Glutamatergic neuron (in vitro differentiated cells): ENCODE measurements at regions not wholly inside any gene's neighbourhood (a gene's known extent, or its start where the extent isn't known, plus 50 kb on each side); places are given as distances from the start of the nearest gene placed in this dataset.

Experiments used
- DNase-seq: peaks from one replicate; pipeline ENCODE4 v3.0.0; 2022
- H3K27ac Mint-ChIP-seq: one replicate; pipeline ENCODE4 v1.8.0; 2020; ENCODE audit warnings: mild to moderate bottlenecking, mixed read lengths, inconsistent platforms; ENCODE audit not compliant: unreplicated experiment
- H3K27me3 Mint-ChIP-seq: one replicate; pipeline ENCODE4 v1.8.0; 2020; ENCODE audit warnings: mild to moderate bottlenecking, moderate library complexity, mixed read lengths, inconsistent platforms; ENCODE audit not compliant: unreplicated experiment
- H3K36me3 Mint-ChIP-seq: one replicate; pipeline ENCODE4 v1.8.0; 2020; ENCODE audit warnings: mild to moderate bottlenecking, mixed read lengths, inconsistent platforms; ENCODE audit not compliant: unreplicated experiment
- H3K4me1 Mint-ChIP-seq: one replicate; pipeline ENCODE4 v1.8.0; 2020; ENCODE audit warnings: mild to moderate bottlenecking, low read depth, mixed read lengths, inconsistent platforms; ENCODE audit not compliant: unreplicated experiment
- H3K4me3 Mint-ChIP-seq: one replicate; pipeline ENCODE4 v1.8.0; 2020; ENCODE audit warnings: mild to moderate bottlenecking, mixed read lengths, inconsistent platforms; ENCODE audit not compliant: unreplicated experiment
- H3K9me3 Mint-ChIP-seq: one replicate; pipeline ENCODE4 v1.8.0; 2020; ENCODE audit warnings: mild to moderate bottlenecking, moderate library complexity, mixed read lengths, inconsistent platforms; ENCODE audit not compliant: unreplicated experiment
- CTCF ChIP-seq: fragments of 200-600 bp; sonication (generic); IDR thresholded peaks from one replicate; pipeline ENCODE4 v1.5.0; 2021; ENCODE audit not compliant: partially characterized antibody, unreplicated experiment

GRCh38 chr6:169990095-169991030 is 238.9 kb downstream of the ERMARD start:
- TF ChIP-seq CTCF = no peak
- Mint-ChIP-seq H3K4me3 (no peak overlapping the region), H3K4me1 (no peaks in the 10 kb centered on the region), H3K36me3 (no peaks in the 10 kb centered on the region), H3K9me3 (peaks cover 2% of the 10 kb centered on the region), H3K27ac (no peak overlapping the region), H3K27me3 (peaks cover 2% of the 10 kb centered on the region)
- DNase-seq = peak; percentile 6

- no peaks in the 10 kb centered on the region for H3K36me3 Mint-ChIP-seq
- H3K27me3 Mint-ChIP-seq = peaks cover 2% of the 10 kb centered on the region
- peaks cover 2% of the 10 kb centered on the region for H3K9me3 Mint-ChIP-seq
- no peaks in the 10 kb centered on the region for H3K4me1 Mint-ChIP-seq
- no peak for DNase-seq
- no peak overlapping the region for H3K4me3 Mint-ChIP-seq
- no peak for TF ChIP-seq CTCF
- no peak overlapping the region for H3K27ac Mint-ChIP-seq
These were observed 238.2 kb downstream of the ERMARD start for GRCh38 chr6:169989594-169989993.

- TF ChIP-seq CTCF = no peak
- peaks cover 2% of the 10 kb centered on the region for H3K9me3 Mint-ChIP-seq
- no peaks in the 10 kb centered on the region for H3K4me1 Mint-ChIP-seq
- H3K27ac Mint-ChIP-seq = no peak overlapping the region
- DNase-seq = peak; percentile 9
- no peaks in the 10 kb centered on the region for H3K36me3 Mint-ChIP-seq
- H3K4me3 Mint-ChIP-seq = no peak overlapping the region
- H3K27me3 Mint-ChIP-seq = peaks cover 2% of the 10 kb centered on the region
These were observed 237.5 kb downstream of the ERMARD start for GRCh38 chr6:169988769-169989550.

- TF ChIP-seq CTCF = no peak
- Mint-ChIP-seq H3K4me1 (no peaks in the 10 kb centered on the region), H3K27ac (no peak overlapping the region), H3K9me3 (peaks cover 2% of the 10 kb centered on the region), H3K4me3 (no peak overlapping the region), H3K27me3 (no peaks in the 10 kb centered on the region), H3K36me3 (no peaks in the 10 kb centered on the region)
- peak; percentile 10 for DNase-seq
These were observed 235.6 kb downstream of the ERMARD start for GRCh38 chr6:169986848-169987498.
